Caco-2 (cell line): ENCODE measurements at regions not wholly inside any gene's neighbourhood (a gene's known extent, or its start where the extent isn't known, plus 50 kb on each side); places are given as distances from the start of the nearest gene placed in this dataset.

Source experiments
- BruUV-seq: library from RNA; stranded (reverse); fragments of 400-500 nt; replicated peaks from 2 replicates; lab custom pipeline; 2021; lab: Mats Ljungman, UMichigan
- CTCF ChIA-PET: fragments of 300-600 bp; sonication (Branson Sonifier 250); formaldehyde crosslinking; loops from one replicate; lab custom pipeline; 2022; ENCODE audit warnings: antibody characterized with exemption; lab: Charles Lee
- POLR2A ChIA-PET: fragments of 300-600 bp; sonication (Branson Sonifier 250); formaldehyde crosslinking; loops from one replicate; lab custom pipeline; 2022; ENCODE audit warnings: antibody characterized with exemption; lab: Charles Lee
- DNase-seq, 2 experiments: peaks; one replicate each; pipeline versions ENCODE4 v3.0.0 to v3.0.0-alpha.2; 2020 to 2022
- H3K27me3 ChIP-seq: replicated peaks from 2 replicates; pipeline ENCODE4 v1.6.0; 2011; ENCODE audit warnings: low read length; ENCODE audit not compliant: control insufficient read depth, insufficient read depth
- H3K36me3 ChIP-seq: 2 replicates; pipeline ENCODE4 v1.5.1; 2011; ENCODE audit warnings: low read length; ENCODE audit not compliant: control insufficient read depth, insufficient read depth
- H3K4me1 ChIP-seq: fragments of 250-450 bp; sonication (Bioruptor Pico); 2 replicates; pipeline ENCODE4 v1.5.1; 2020; ENCODE audit warnings: mild to moderate bottlenecking
- H3K4me3 ChIP-seq: 2 replicates; pipeline ENCODE4 v1.5.1; 2011; ENCODE audit warnings: low read depth, mild to moderate bottlenecking, control low read depth, low read length
- H3K9me3 ChIP-seq: fragments of 250-450 bp; sonication (Bioruptor Pico); 2 replicates; pipeline ENCODE4 v1.5.1; 2020; ENCODE audit warnings: mild to moderate bottlenecking, moderate library complexity
- H3K27ac Mint-ChIP-seq: one replicate; pipeline ENCODE4 v1.8.0; 2022; ENCODE audit warnings: mixed read lengths; ENCODE audit not compliant: unreplicated experiment
- H3K27me3 Mint-ChIP-seq: one replicate; pipeline ENCODE4 v1.8.0; 2022; ENCODE audit warnings: mixed read lengths; ENCODE audit not compliant: insufficient read depth, unreplicated experiment
- H3K36me3 Mint-ChIP-seq: one replicate; pipeline ENCODE4 v1.8.0; 2022; ENCODE audit warnings: mild to moderate bottlenecking, mixed read lengths; ENCODE audit not compliant: insufficient read depth, unreplicated experiment
- H3K4me1 Mint-ChIP-seq: one replicate; pipeline ENCODE4 v1.8.0; 2022; ENCODE audit warnings: low read depth, mixed read lengths; ENCODE audit not compliant: unreplicated experiment
- H3K4me3 Mint-ChIP-seq: one replicate; pipeline ENCODE4 v1.8.0; 2022; ENCODE audit warnings: mild to moderate bottlenecking, moderate library complexity, mixed read lengths; ENCODE audit not compliant: unreplicated experiment
- H3K9me3 Mint-ChIP-seq: one replicate; pipeline ENCODE4 v1.8.0; 2022; ENCODE audit warnings: mixed read lengths; ENCODE audit not compliant: unreplicated experiment
- CTCF ChIP-seq, 2 experiments: fragments of 200-600 bp in 1 of 2; IDR thresholded peaks; 1 replicate in 1 of 2; 2 replicates in 1 of 2; pipeline versions ENCODE4 v1.5.1 to v1.8.0; 2011 to 2022; ENCODE audit warnings: antibody characterized with exemption in 1 of 2, control low read depth in 1 of 2, inconsistent platforms in 1 of 2, low read depth in 1 of 2, low read length in 1 of 2, mild to moderate bottlenecking in 1 of 2, moderate library complexity in 1 of 2; ENCODE audit not compliant: insufficient read depth in 1 of 2, severe bottlenecking in 1 of 2, unreplicated experiment in 1 of 2
- intact Hi-C: fragments of 100-400 bp; cut with micrococcal nuclease; formaldehyde crosslinking; loops from one replicate; pipeline ENCODE4 v1.10.0; 2022; ENCODE audit not compliant: unreplicated experiment

DNA sequence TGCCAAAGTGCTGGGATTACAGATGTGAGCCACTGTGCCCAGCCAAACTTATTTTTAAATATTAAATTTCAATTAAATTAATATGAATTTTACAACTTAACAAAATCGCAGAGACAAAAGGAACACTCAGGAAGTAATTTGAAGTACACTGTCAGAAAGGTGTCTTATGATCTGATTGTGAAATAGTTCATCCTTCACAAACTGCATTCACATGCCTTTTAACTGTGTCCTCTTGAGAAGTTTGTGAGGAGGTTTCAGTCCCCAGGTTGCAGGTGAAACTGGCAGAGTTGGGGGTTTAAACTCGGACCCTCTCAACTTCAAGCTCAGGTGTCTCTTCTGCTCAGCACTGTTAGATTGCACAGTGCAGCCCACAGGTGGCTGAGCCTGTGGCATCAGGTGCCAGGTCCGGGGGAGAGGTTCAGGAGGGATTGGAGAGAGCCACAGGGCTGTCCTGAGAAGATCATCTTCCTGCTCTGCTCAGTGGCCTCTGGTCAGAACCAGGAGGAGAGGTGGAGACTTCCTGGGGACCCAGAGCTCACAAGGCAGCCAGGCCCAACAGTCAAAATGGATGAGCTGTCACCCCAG, 152.3 kb upstream of the RAB4A start:
- ChIA-PET POLR2A (no interaction called here), CTCF (no interaction called here)
- DNase-seq, result no peak
- peaks cover 8% of the 10 kb centered on the region; the same call in 1 of the 2 replicates for H3K4me1 ChIP-seq
- Mint-ChIP-seq H3K4me3 (no peak overlapping the region), H3K27me3 (no peaks in the 10 kb centered on the region), H3K36me3 (no peaks in the 10 kb centered on the region), H3K9me3 (no peaks in the 10 kb centered on the region), H3K27ac (no peak overlapping the region), H3K4me1 (no peaks in the 10 kb centered on the region)
- H3K4me3 ChIP-seq, result no peak overlapping the region
- intact Hi-C loops, result no loop called here
- no peaks in the 10 kb centered on the region for H3K36me3 ChIP-seq
- BruUV-seq, result no TSS peak
- no peaks in the 10 kb centered on the region for H3K27me3 ChIP-seq
- TF ChIP-seq CTCF (IDR thresholded peaks at IDR 0.05; ENCODE audit: insufficient read depth in 1 of 2, low read depth in 1 of 2, low read length in 1 of 2, severe bottlenecking in 1 of 2, unreplicated experiment in 1 of 2), result no peak
- H3K9me3 ChIP-seq, result no peaks in the 10 kb centered on the region

GRCh38 chr1:229119161-229119560, 151.8 kb upstream of the RAB4A start:
- no TSS peak for BruUV-seq
- Mint-ChIP-seq H3K9me3 (no peaks in the 10 kb centered on the region), H3K27me3 (no peaks in the 10 kb centered on the region), H3K4me3 (no peak overlapping the region), H3K4me1 (no peaks in the 10 kb centered on the region), H3K27ac (no peak overlapping the region), H3K36me3 (no peaks in the 10 kb centered on the region)
- ChIA-PET CTCF (no interaction called here), POLR2A (no interaction called here)
- Histone ChIP-seq H3K4me1 (peaks cover 8% of the 10 kb centered on the region; the same call in 1 of the 2 replicates), H3K9me3 (no peaks in the 10 kb centered on the region), H3K4me3 (no peak overlapping the region), H3K36me3 (no peaks in the 10 kb centered on the region), H3K27me3 (no peaks in the 10 kb centered on the region)
- no peak for DNase-seq
- intact Hi-C loops, result no loop called here
- no peak for TF ChIP-seq CTCF (IDR thresholded peaks at IDR 0.05; ENCODE audit: insufficient read depth in 1 of 2, low read depth in 1 of 2, low read length in 1 of 2, severe bottlenecking in 1 of 2, unreplicated experiment in 1 of 2)

GRCh38 chr1:229119876-229120275, 151.0 kb upstream of the RAB4A start:
- H3K4me3 Mint-ChIP-seq, result no peak overlapping the region
- TF ChIP-seq CTCF (IDR thresholded peaks at IDR 0.05; ENCODE audit: insufficient read depth in 1 of 2, low read depth in 1 of 2, low read length in 1 of 2, severe bottlenecking in 1 of 2, unreplicated experiment in 1 of 2), result no peak
- BruUV-seq, result no TSS peak
- intact Hi-C loops, result no loop called here
- H3K27ac Mint-ChIP-seq, result no peak overlapping the region
- H3K4me1 Mint-ChIP-seq, result no peaks in the 10 kb centered on the region
- CTCF ChIA-PET, result no interaction called here
- Histone ChIP-seq H3K4me3 (no peak overlapping the region), H3K9me3 (no peaks in the 10 kb centered on the region), H3K27me3 (no peaks in the 10 kb centered on the region), H3K4me1 (peaks cover 2% of the 10 kb centered on the region; the same call in 1 of the 2 replicates), H3K36me3 (no peaks in the 10 kb centered on the region)
- no peaks in the 10 kb centered on the region for H3K36me3 Mint-ChIP-seq
- DNase-seq, result no peak
- H3K27me3 Mint-ChIP-seq, result no peaks in the 10 kb centered on the region
- H3K9me3 Mint-ChIP-seq, result no peaks in the 10 kb centered on the region
- POLR2A ChIA-PET, result no interaction called here
